PFSK-1 (cell line): ENCODE measurements at regions not wholly inside any gene's neighbourhood (a gene's known extent, or its start where the extent isn't known, plus 50 kb on each side); places are given as distances from the start of the nearest gene placed in this dataset.

Source experiments
- POLR2AphosphoS5 ChIP-seq: IDR thresholded peaks from 2 replicates; pipeline ENCODE4 v1.6.1; 2012; ENCODE audit warnings: low read depth, mild to moderate bottlenecking, control low read depth, low read length, moderate library complexity
- SIN3A ChIP-seq: IDR thresholded peaks from 2 replicates; pipeline ENCODE4 v1.6.1; 2012; ENCODE audit warnings: mild to moderate bottlenecking, low read length, moderate library complexity, borderline replicate concordance; ENCODE audit not compliant: insufficient read depth
- TAF1 ChIP-seq: IDR thresholded peaks from 2 replicates; pipeline ENCODE4 v1.6.1; 2012; ENCODE audit warnings: low read length, control low read depth, borderline replicate concordance; ENCODE audit not compliant: insufficient read depth

GRCh38 chr18:61194726-61195125 lies 138.5 kb upstream of the CDH20 start:
- no peak for TF ChIP-seq SIN3A
- no peak for TF ChIP-seq POLR2AphosphoS5
- no peak for TF ChIP-seq TAF1
